HG03064 (cell line): ENCODE measurements at regions not wholly inside any gene's neighbourhood (a gene's known extent, or its start where the extent isn't known, plus 50 kb on each side); places are given as distances from the start of the nearest gene placed in this dataset.
A peak's percentile ranks its signal among the peaks of the same experiment; 100 is the strongest.
"Not testable (repeated sequence)": the region's sequence is repeated elsewhere in the genome, so short reads cannot be mapped to it uniquely, and the experiment has no call there.

Source experiments
- ATAC-seq: cut with Tn5 transposase; IDR thresholded peaks from one replicate; pipeline ENCODE4 v1.9.1; 2021; ENCODE audit warnings: low read depth; ENCODE audit not compliant: unreplicated experiment

DNA sequence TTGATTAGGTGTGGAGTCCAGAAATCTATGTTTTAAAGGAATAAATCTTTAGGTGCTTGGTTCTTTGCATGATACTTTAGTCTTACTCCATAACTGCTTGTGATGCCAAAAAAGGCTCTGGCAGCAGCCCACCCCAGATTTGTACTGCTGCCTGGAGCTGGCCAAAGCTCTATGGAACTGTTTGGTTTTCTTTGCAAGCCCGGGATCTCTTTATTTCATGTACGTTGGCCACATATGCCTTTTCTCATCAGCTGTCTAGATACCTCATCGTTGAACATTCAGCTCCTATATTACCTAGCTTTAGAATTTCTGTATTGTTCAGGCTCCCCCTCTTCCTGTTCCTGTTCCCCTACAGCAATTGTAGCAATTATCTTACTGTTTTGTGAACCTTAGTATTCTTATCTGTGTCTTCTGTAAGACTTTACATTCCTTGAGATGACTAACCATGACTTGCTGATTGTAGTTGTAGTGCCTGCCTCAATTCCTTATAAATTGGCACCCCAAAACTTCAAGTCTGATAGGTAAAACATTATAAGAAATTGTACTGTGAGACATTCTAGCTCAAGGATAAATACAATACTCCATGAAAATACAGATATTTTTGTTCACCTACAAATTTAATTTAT lies 199.4 kb upstream of the GPRIN3 start:
- ATAC-seq = no peak

DNA sequence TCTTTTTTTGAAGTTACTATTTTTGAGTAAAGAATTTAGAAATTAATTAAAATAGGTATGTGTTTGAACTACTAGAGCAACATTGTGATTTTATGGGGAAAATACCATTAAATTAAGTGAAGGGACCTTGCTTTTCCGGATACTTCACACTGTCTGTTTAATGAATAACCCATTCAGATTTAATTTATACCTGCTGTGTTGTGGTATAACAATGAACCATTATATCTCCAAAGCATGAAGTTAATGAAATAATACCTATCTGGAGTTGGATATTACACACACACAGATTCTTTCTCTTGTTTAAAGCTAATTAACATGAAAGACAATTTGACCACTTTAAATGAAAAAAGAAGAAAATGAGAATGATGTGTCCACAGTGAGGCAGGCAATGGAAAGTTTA lies 195.0 kb upstream of the GPRIN3 start:
- no peak for ATAC-seq

DNA sequence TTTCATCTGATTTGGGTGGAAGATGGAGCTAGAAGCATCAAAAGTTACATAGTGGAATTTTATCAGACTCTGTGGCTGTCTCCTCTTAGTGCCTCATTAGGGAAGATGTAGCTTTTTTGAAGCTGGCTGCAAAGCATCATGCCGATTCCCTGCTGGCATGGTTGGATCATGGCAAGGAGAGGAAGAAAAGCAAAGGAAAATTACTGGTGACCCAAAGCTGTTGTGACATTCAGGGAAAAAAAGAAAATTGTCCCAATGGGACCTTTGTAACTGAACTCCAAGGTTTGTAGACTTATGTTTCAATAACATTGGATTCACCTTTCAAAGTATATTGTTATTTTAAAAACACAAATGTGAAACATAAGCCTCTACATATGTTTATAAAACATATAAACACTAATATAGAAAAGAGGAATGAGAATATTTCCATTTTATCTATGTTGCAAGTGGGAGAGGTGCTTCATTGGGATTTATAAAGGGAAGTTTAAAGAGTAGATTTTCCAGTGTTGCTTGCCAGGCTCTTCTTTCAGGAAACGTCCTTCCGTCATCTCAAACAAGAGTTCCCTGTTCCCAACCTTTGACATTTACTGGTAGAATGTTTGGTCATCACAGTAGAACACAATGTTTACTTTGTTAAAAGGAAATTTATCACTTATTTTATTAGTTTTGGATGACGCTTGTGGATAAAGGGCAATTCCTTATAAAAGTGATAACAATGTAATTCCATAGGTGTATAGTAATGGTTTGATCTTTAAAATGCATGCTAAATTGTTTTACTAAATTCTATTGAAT lies 190.1 kb upstream of the GPRIN3 start:
- no peak for ATAC-seq

GRCh38 chr4:89496851-89497250 lies 189.3 kb upstream of the GPRIN3 start:
- ATAC-seq = no peak

DNA sequence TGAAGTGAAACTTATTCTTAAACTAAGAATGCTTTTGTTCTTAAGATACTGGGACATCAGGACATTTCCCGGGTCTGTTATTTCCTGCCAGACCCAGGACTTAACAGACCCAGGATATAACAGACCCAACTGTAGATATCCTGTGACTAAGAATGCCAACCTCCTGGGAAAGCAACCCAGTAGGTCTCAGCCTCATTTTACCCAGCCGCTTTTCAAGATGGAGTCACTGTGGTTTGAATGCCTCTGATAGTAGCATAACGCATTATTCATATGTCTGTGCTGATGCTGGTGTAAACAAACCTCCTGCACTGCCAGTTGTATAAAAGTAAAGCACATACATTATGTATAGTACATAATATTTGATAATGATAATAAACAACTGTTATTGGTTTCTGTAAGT lies 185.8 kb upstream of the GPRIN3 start:
- ATAC-seq = no peak

- no peak for ATAC-seq
Measured at GRCh38 chr4:89492581-89493071, 185.0 kb upstream of the GPRIN3 start.

DNA sequence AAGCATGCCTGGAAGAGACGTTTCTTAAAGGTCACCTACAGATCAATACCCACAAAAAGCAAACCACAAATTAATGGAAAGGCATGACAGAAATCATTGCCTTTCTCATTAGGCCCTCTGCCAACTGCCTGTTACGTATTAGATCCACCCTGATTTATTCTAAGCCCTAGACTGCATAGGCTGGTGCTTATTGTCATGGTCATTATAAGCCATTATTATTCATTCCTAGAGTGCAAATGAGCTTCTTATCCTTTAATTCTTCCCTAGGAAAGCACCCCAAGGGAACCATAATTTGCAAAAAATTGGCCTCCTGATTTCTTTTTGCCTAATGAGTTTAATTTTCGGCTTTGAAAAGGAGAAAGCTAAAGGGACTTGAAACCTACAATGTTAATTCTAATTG lies 184.2 kb upstream of the GPRIN3 start:
- no peak for ATAC-seq

DNA sequence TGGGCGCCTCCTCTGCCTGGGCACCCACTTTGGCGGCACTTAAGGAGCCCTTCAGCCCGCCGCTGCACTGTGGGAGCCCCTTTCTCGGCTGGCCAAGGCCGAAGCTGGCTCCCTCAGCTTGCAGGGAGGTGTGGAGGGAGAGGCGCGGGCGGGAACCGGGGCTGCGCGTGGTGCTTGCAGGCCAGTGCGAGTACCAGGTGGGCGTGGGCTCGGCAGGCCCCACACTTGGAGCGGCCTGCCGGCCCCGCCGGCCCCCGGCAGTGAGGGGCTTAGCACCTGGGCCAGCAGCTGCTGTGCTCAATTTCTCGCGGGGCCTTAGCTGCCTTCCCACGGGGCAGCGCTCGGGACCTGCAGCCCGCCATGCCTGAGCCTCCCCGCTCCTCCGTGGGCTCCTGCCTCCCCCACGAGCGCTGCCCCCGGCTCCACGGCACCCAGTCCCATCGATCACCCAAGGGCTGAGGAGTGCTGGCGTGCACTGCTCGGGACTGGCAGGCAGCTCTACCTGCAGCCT lies 182.4 kb upstream of the GPRIN3 start:
- not testable (repeated sequence) for ATAC-seq

DNA sequence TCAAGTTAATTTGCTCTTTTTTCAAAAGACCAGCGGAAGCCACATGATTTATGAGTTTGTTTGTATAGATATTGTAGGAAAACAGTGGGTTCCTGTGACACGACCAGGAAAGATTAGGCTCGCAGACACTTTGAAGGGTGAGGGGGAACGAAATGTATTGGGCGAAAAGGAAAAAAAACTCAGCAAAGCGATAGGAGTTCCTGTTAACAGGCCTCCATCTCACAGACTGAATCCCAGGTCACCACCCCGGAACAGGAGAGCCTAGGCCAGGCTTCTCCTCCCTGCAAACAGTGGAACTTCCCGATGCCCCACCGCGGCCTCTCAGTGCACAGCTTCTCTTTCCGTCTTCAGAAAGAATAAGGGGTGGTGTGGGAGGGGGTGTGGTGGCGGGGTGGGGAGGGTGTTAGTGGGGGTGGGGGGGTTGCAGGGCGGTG lies 181.8 kb upstream of the GPRIN3 start:
- no peak for ATAC-seq

GRCh38 chr4:89488736-89489135 lies 181.1 kb upstream of the GPRIN3 start:
- ATAC-seq = no peak

DNA sequence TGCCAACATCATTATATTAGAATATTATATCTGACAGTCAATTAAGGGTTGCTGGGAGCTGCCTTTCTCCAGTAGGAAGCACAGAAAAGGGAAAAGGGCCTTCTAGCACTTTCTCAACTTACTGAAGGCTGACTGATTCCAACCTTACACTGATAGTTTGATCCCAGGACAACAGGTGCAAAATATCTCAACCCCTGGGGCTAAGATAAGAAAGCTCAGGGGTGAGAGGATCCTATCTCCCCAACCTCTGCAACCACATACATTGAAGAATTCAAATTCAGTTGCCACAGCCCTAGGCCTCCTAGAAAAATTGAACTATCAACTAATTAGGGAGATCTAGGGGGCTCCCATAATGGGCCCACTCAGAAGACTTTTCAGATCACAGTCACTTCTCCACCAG lies 179.1 kb upstream of the GPRIN3 start:
- ATAC-seq = no peak

- no peak for ATAC-seq
Measured at GRCh38 chr4:89486042-89486441, 178.4 kb upstream of the GPRIN3 start.

GRCh38 chr4:89483833-89484232 lies 176.2 kb upstream of the GPRIN3 start:
- no peak for ATAC-seq

- no peak for ATAC-seq
Measured at GRCh38 chr4:89482926-89483595, 175.5 kb upstream of the GPRIN3 start.

GRCh38 chr4:89482251-89482650 lies 174.7 kb upstream of the GPRIN3 start:
- no peak for ATAC-seq

- ATAC-seq = peak; percentile 75
Measured at GRCh38 chr4:89469930-89470375, 162.4 kb upstream of the GPRIN3 start.

DNA sequence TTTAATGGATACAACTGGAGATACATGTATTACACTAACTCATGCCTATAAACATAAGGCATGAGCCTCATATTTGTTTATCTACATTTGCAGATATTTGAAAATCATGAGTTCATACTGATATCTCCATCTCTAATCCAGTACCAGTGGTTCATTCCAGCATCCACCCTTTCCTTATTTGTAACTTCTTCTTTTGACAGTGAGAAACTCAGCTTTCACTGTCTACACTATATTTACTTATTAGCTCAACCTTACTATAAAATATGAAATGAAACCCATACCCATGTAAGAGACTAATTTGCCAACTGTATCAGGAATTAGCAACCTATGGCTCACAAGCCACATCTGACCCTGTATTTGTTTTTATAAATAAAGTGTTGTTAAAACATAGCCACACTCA lies 161.9 kb upstream of the GPRIN3 start:
- ATAC-seq = peak; percentile 27

GRCh38 chr4:89468602-89469001 lies 161.0 kb upstream of the GPRIN3 start:
- ATAC-seq = no peak

DNA sequence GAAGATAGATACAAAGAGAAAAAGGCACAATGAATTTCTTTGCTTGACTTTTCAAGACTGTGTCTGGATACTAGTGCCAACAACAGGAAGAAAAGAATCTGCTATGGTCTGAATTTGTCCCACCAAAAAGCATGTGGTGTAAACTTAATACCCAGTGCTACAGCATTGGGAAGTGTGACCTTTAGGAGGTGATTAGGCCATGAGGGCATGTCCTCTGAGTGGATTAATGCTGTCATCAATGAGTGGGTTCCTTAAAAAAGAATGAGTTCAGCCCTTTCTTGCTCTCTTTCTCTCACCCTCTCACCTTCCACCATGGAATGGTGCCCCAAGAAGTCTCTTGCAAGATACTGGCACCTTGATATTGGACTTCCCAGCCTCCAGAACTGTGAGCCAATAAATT lies 155.7 kb upstream of the GPRIN3 start:
- ATAC-seq = no peak

DNA sequence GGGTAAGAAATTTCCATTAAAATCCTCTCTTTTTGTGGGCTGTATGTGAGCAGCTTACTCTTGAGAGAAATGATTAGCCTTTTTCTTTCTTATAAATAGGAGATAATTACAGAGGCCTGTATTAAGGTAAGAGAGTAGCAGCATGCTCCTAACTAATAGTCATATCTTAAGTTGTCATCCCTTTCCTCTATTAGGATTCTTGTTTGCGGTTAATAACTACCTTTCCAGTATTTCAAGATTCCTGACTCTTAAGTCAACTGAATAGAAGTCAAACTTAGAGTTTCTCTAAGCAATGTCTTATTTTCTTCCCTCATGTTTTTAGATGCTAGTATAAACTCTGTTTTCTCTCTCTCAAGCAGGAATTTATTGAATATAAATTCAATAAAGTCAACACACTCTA lies 139.9 kb upstream of the GPRIN3 start:
- ATAC-seq = no peak

DNA sequence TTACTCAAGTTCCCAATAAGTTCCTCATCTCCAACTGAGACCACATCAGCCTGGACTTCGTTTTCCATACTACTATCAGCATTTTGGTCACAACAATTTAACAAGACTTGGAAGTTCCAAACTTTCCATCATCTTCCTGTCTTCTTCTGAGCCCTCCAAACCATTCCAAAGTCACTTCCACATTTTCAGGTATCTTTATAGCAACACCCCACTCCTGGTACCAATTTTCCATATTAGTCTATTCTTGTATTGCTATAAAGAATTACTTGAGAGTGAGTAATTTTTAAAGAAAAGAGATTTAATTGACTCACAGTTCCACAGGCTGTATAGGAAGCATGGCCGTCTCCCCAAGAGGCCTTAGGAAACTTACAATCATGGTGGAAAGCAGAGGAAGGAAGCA lies 138.6 kb upstream of the GPRIN3 start:
- ATAC-seq = no peak
